COLO668 (cell line): ENCODE measurements at regions not wholly inside any gene's neighbourhood (a gene's known extent, or its start where the extent isn't known, plus 50 kb on each side); places are given as distances from the start of the nearest gene placed in this dataset.

Experiments
- DNase-seq: peaks from one replicate; lab custom pipeline; 2025; ENCODE audit not compliant: unreplicated experiment; lab: John Stamatoyannopoulos, UW

DNA sequence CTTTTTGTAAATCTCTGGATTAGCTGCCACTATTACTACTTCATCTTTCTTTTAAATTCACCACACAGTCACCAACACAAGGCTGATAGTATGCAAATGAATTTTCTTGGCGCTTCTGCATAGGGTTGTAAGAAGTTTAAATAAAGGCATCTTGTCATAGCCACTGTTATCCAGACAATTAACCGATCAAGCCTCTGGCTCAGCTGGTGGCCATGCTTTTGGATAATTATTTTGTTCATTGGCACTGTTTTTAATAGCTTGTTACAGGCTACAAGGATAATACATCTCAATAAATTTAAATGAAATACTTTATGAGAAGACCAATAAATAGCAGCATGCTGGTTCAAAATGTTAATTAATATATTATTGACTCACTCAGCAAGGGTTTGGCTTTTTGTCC, 1261.0 kb downstream of the FAM181B start:
- DNase-seq, result no peak

- DNase-seq, result no peak
Observed at GRCh38 chr11:81470446-81470845, 1263.2 kb downstream of the FAM181B start.

DNA sequence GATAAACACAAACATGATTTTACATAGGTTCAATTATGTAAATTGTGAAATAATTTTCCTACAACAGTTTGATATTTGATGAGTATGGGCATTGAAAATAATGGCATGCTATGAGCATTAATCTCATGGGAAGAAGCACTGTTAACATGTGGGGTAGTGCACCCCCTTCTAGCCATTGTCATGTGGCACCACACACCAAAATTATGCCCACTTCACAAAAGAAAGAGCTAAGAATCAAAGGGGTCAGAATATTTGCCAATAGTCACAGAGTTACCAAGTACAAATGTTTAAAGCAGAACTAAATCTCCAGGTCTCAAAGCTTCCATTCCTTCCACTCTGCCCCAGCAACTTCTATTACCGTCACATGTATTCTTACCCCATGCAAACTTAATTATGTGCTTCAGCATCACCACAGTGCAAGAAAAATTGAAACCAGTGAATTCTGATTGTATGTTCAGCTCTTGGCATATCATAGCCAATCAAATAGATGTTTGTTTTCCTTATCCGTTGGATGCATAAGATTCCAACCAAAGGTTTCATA, 1273.8 kb downstream of the FAM181B start:
- DNase-seq, result no peak

DNA sequence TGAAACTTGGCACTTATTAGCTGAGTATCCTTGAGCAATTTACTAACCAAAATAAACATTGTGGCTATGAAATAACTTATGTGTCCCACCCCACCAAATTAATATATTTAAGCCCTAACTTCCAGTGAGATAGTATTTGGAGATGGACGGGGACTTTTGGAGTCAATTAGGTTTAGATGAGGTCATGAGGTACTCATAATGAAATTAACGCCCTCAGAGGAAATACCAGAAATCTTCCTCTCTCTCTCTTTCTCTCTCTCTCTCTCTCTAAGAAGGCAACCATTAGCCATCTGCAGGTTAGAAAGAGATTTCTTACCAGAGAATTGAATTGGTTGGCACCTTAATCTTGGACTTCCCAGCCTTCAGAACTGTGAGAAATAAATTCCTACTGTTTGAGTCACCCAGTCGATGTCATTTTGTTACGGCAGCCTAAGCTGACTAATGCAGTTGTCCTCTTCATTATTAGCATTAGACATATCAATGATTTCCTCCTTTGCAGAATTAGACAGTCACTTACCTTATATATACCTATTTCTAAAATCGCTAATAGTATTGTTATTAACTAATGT, 1284.0 kb downstream of the FAM181B start:
- DNase-seq, result no peak

DNA sequence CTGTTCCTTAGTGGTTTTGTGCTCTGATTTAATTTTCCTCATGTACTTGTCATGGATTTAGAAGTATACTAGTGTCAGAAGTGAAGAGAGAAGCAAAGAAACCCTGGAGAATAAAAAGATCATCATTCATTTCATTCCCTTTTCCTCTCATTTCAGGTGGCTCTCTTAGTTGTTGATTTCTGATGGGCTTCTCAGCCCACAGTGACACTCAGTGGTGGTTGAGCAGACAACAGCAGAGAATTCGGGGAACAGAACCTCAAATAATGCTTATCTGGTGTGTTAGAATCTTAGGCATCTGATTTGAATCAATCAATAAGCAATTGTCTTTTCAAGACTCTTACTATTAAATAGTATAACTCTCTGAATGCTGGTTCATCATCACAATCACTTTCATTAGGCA, 1289.4 kb downstream of the FAM181B start:
- no peak for DNase-seq

DNA sequence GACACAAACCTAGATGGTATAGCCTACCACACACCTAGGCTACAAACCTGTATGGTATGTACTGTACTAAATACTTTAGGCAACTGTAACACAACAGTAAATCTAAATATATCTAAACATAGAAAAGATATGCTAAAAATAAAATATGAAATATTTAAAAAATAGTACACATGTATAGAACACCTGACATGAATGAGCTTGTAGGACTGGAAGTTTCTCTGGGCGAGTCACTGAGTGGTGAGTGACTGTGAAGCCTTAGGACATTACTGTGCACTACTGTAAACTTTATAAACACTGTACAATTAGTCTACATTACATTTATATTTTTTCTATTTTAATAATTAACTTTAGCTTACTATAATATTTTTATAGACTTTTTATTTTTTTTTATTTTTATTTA, 1301.3 kb downstream of the FAM181B start:
- DNase-seq, result no peak

- no peak for DNase-seq
Observed at GRCh38 chr11:81424822-81425221, 1308.8 kb downstream of the FAM181B start.

- DNase-seq, result no peak
Observed at GRCh38 chr11:81422402-81422801, 1311.3 kb downstream of the FAM181B start.

GRCh38 chr11:81421251-81421860, 1312.3 kb downstream of the FAM181B start:
- no peak for DNase-seq

DNA sequence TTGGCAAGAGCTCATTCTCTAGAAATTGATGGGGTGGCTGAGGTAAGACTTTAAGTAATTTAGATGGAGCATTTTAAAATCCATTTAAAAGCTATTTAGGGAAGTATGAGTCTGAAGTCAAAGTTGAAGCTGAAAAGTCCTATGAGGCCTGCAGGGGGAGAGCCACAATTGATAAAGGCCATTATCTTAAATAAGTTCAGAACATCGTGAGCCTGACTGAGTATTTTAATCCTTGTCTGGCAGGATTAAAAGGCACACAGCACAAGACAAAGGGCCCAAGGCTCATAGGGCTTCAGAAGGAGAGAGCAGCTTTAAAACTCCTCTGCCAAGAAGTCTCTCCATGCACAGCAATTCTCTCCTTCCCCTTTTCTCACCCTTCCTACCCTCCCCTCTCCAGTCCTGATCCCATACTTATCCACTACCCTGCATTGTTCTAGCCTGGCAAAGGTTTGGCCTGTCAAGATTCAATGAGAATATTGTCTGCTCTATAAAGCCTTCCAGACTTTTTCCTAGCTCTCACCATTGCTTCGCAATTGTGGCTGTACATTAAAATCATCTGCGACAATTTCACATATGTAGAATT, 1312.9 kb downstream of the FAM181B start:
- DNase-seq, result no peak

DNA sequence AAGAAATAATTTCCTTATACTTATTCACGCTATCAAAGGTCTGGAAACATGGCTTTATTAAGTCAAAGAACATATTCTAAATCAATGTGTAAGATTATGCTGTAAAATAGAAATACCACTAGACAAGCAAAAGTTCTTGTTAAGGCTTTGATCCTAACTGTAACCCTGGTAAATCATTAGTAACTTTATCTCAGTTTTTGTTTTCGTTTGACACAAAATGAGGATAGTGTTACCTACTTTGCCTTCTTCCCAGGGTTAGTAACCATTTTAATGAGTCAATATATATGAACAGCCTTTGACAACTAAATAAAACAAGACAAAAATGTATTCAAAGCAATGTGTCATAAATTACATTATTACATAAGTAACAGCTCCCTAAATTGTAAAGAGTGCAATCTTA, 1336.3 kb downstream of the FAM181B start:
- DNase-seq, result no peak

- DNase-seq, result no peak
Observed at GRCh38 chr11:81394311-81394710, 1339.4 kb downstream of the FAM181B start.

DNA sequence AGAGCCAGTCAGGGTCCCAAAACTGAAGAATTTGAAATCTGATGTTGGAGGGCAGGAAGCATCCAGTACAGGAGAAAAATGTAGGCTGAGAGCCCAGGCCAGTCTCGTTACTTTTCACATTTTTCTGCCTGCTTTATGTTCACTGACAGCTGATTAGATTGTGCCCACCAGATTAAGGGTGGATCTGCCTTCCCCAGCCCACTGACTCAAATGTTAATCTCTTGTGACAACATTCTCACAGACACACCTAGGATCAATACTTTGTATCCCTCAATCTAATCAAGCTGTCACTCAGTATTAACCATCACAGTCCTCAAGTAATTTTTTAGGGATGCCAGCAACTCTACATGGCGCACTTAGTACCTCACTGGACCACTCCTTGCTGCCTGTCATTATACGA, 1345.3 kb downstream of the FAM181B start:
- no peak for DNase-seq

DNA sequence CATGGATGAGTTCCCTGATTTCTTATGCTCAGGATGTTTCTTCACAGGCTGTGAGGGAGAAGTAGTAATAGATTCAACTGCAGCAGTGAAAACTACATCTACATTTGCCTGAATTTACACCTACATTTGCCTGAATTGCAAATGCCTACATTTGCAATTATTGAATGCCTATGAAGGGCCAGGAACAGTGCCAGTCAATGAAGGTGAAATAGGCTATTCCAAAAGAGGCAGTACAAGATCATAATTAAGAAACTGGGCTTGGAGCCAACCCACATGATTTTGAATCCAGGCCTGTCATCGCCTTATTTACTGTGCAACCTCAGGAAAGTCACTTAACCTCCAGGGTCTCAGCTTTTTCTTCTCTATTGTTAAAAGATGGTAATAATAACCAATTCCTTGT, 1353.3 kb downstream of the FAM181B start:
- no peak for DNase-seq

- no peak for DNase-seq
Observed at GRCh38 chr11:81377418-81377817, 1356.2 kb downstream of the FAM181B start.

- DNase-seq, result no peak
Observed at GRCh38 chr11:81373986-81374385, 1359.7 kb downstream of the FAM181B start.

GRCh38 chr11:81368192-81368591, 1365.5 kb downstream of the FAM181B start:
- no peak for DNase-seq

DNA sequence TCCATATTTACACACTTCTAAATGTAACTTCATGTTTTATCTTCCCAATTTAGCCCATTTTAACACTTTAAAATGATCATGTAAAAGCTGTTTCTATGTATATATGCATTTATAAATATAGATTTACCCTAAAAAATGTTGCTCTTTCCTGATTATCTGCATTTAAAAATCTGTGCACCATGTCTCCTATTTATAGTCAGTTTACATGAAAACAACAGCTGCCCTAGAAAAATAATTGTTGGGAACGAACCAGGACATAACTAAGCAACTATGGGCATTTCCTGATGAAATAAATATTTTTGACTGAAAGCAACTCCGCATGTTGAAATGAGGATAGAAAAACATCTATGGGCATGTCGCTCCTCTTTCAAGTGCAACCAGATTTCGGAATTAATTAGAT, 1368.2 kb downstream of the FAM181B start:
- DNase-seq, result no peak

- no peak for DNase-seq
Observed at GRCh38 chr11:81359476-81359875, 1374.2 kb downstream of the FAM181B start.

DNA sequence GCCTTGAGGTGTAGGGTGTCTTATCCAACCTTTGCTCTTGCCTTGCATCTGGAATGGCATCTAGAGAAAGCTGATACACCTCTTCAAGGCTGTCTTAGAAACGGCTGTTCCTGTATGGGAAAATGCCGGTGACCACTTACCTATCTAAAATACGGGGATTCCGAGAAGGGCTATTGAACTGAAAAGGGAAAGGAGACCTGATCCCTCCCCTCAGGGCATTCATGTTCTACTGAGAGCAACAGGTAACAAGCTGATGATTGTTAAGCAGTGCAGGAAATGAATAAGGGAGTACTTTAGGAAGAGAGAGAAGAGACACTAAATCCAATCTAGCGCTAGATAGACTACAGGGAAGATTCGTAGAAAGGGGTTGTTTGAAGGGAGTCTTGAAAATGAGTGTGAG, 1388.1 kb downstream of the FAM181B start:
- no peak for DNase-seq

GRCh38 chr11:81342966-81343365, 1390.7 kb downstream of the FAM181B start:
- no peak for DNase-seq

DNA sequence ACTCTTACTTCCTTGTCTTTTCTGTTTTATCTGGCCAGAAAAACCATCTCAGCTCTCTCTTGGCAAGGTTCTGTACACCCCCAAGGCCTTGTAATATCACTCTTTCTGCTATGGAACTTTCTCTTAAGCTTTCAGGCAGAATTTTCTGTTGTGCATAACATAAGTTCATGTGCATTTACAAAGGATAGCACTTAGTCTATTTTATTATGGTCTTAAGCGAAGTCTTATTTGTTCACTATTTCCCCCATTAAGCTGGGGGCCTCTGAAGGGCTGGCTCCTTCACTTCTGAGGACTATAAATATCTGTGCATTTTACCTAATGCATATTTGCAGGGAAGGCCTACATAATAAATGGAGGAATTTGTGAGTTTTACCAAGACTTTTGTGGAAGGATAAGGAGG, 1393.4 kb downstream of the FAM181B start:
- no peak for DNase-seq

DNA sequence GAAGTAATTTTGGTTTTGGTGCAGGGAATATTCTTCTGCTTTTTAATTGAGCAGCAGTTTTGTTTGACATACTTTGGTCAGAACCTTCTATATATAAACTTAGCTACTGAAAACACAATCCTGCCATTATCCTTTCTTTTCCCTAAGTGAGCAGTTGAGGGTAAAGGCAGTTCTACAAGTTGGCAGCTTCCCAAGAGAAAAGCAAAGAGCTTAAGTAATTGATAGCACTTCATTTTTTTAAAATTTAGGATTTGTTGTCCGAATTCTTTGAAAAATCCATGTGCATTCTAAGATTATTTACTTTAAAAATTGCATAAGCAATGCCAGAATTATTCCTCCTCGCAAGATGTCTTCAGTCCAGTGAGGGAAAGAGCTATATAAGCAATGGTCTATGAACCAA, 1394.1 kb downstream of the FAM181B start:
- DNase-seq, result no peak
